GM21619 (cell line): ENCODE measurements at regions not wholly inside any gene's neighbourhood (a gene's known extent, or its start where the extent isn't known, plus 50 kb on each side); places are given as distances from the start of the nearest gene placed in this dataset.

ENCODE experiments used
- ATAC-seq: cut with Tn5 transposase; IDR thresholded peaks from one replicate; pipeline ENCODE4 v1.9.1; 2021; ENCODE audit not compliant: unreplicated experiment

- ATAC-seq, result no peak
Observed at GRCh38 chr5:31049936-31050704, 143.4 kb upstream of the CDH6 start.

DNA sequence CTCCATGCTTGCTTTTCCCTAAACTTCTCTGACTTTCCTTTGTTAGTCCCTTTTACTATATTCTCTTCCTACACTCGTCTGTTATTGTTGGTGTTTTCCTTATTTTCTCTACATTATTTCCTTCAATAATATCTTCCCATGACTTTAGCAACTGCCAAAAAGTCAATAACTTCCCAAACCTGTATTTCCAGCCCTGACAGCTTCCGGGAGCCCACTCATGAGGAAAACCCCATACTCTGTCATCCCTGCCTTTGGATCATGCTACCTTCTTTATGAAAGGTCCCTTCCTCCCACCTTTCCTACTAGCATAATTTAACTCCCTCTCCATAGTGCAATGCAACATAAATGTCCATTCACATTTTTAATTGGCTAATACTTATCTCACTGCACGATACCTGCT is 144.0 kb upstream of the CDH6 start:
- no peak for ATAC-seq

DNA sequence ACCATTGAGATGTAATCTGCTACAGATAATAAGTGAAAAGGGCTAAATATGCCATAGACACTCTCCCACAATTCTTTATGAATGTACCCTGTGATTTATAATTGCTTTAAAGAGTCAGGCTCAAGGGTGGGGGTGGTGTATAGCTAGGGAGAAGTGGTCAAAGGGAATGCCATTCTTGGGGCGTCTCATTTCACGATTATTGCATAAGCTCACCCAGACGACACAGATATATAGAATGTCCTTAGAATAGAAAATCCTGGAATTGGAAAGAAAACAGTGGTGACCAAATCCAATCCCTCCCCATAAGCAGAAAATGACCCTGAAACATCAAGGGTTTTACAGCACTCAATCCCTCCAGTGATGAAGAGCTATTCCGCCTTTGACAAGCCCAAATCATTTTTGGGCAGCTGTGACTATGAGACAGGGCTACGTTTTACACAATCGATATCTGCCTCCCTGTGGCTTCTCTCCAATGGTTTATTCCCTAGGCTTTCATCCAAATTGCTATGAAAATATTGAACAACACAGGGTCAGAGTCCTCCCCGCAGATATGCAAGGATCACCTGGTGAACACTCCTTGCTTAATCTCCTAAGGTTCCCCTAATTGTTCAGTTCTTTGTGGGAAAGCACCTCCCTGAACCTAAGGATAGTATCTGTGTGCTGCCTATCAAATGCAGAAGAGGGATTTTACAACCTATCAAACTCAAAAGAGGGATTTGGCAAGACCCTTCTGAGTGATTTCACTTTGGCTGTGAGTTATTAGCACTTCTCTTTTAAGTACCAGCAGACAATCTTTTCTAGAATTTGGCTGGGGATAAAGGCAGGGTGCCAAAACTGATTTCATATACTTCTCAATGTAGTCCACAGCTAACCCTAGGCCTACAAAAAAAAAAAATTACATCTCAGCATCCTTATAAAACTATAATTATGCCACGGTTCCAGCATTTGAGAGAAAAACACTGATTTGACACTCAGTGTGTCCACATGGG is 144.9 kb upstream of the CDH6 start:
- no peak for ATAC-seq

- ATAC-seq, result no peak
Observed at GRCh38 chr5:31047621-31048020, 145.9 kb upstream of the CDH6 start.

- no peak for ATAC-seq
Observed at GRCh38 chr5:31047007-31047406, 146.5 kb upstream of the CDH6 start.

- ATAC-seq, result no peak
Observed at GRCh38 chr5:31036411-31036810, 157.1 kb upstream of the CDH6 start.

DNA sequence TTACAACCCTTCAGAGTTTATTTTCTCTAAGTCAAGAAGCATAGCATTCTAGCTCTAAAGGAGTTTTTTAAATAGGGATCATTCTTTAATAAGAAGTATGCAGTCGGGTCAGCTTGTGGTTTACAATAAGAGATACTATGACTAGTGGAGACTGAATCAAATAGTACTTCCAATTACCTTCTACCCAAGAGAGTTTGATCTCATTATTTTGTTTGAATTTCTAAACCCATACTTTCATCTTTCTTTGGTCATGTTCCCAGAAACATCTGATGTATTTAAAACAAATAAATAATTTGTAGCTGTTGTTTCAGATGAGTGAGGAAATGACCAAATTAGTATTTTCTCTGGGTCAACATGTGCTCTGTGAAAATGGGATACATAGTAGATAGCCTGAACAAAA is 160.2 kb upstream of the CDH6 start:
- no peak for ATAC-seq

DNA sequence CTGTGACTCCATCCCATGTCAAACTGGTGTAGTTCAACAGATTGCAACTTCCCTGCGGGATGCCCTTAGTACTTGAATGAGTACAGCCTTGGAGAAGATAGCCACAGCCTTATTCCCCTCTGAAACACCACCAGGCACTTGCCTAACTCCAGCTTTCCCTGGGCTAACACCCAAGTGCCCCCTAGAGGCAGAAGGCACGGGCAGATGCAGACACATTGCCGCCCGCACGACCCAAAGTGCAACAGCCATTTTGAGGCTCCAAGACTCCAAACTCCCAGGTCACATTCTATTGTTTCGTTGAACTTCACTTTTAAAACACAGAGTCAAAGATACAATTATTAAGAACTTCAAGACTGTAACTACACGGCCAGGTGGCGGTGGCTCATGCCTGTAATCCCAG is 163.6 kb upstream of the CDH6 start:
- no peak for ATAC-seq

- no peak for ATAC-seq
Observed at GRCh38 chr5:31027721-31028120, 165.8 kb upstream of the CDH6 start.

DNA sequence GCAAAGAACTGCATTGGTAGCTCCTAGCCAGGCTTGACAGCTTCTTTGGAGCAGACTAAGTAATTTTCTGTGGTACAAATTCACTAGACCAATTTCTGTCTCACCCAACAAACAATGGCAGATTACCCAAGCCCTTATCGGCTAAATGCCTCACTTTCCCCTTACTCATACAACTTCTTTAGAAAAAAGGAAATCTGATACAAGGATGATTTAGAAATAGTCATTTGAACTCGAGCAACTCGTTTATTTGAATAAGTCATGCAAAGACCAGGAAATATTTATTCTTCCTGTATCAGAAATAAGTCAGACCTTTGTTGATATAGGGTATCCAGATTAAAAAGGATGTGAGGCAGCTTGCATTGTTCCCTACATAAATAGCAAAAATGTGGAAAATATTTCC is 170.4 kb upstream of the CDH6 start:
- ATAC-seq, result no peak

DNA sequence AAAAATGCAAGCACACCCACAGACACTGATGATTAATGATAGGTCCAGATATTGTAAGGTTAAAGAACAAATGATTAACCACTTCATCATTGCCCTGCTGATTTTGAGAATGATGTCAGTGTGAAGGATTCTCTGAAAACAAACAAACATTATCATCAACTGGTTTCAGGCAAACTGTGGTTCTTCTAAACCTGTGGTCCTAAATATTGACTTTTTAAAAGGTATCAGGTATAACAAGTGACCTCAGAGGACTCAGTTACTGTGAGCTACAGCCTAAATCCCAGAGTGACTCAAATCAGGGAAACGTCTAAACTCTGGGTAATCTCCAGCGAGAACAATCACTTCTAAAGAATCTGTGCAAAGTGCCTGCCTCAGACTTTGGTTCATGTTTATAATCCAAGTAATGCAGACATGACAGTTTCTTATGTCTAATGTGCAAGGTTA is 172.3 kb upstream of the CDH6 start:
- ATAC-seq, result no peak

- ATAC-seq, result no peak
Observed at GRCh38 chr5:31008231-31008630, 185.3 kb upstream of the CDH6 start.

GRCh38 chr5:31007672-31008071 is 185.8 kb upstream of the CDH6 start:
- no peak for ATAC-seq

- ATAC-seq, result no peak
Observed at GRCh38 chr5:31000287-31000686, 193.2 kb upstream of the CDH6 start.

DNA sequence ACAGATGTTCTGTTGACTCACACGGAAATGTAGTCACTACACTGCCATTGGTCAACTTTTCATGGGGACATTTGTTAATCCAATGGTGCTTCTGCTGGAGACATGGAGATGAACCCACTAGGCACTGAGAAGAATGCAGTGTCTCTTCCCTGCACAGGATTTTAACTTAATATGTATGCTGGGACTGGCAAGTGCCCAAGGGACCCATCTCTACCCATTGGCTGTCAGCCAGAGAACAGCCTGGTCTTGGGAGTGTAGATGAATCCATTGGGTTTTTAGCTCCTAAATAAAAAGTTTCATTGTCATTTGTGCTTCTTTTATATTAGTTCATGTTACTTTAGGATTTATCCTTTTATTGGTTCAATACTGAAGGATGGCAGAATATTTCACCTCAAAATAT is 195.8 kb upstream of the CDH6 start:
- no peak for ATAC-seq

DNA sequence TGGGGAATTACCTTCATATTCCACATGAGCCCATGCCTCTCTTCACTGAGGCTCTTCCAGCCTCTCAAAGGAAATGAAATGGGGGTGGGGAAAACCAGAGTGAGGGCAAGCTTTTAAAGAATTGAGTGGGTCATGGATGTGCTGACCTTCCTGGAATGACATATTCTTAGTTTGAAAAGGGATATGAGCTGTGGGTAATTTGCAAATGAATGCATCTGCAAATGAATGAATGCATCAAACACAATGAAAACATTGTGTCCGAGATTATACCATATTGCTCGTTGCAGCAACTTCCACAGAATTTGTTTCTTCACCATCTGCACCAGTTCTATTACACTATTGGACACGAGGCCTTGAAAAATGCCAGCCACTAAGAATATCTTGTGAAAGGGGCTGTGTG is 198.6 kb upstream of the CDH6 start:
- no peak for ATAC-seq

GRCh38 chr5:30994176-30994575 is 199.3 kb upstream of the CDH6 start:
- no peak for ATAC-seq

DNA sequence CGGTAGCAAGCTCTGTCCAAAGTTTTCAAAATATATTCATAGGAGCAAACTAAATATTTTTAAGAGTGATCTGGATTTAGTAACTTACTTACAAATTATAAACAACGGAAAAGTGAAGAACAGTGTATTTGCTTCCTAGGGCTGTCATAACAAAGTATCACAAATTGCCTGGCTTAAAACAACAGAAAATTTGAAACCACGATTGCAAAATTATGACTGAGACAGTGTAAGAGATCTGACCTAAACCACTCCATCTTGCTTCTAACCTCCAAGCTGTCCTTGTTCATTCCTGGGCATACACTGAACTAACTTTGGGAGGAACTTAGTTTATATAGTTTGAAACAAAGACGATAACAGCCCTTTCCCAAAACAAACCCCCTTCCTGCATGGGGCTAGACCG is 202.0 kb upstream of the CDH6 start:
- ATAC-seq, result no peak

- ATAC-seq, result no peak
Observed at GRCh38 chr5:30981576-30981975, 211.9 kb upstream of the CDH6 start.

- ATAC-seq, result no peak
Observed at GRCh38 chr5:30968971-30969370, 224.5 kb upstream of the CDH6 start.

GRCh38 chr5:30960036-30960435 is 233.4 kb upstream of the CDH6 start:
- ATAC-seq, result no peak

DNA sequence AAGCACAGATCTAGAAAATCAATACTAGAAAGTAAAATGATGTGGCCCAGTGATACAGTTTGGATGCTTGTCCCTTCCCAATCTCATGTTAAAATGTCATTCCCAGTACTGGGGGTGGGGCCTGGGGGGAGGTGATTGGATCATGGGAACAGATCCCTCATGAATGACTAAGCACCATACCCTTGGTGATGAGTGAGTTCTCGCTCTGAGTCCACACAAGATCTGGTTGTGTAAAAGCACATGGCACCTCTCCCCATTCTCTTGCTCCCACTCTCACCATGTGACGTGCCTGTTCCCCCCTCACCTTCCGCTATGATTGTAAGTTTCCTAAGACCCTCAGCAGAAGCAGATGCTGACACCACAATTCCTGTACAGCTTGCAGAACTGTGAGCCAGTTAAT is 234.2 kb upstream of the CDH6 start:
- no peak for ATAC-seq
